IPS-18a (cell line): ENCODE measurements at regions not wholly inside any gene's neighbourhood (a gene's known extent, or its start where the extent isn't known, plus 50 kb on each side); places are given as distances from the start of the nearest gene placed in this dataset.

Experiments used
- H3K27ac ChIP-seq: one replicate; pipeline ENCODE4 v1.5.1; 2013; ENCODE audit warnings: low read length
- H3K27me3 ChIP-seq: one replicate; pipeline ENCODE4 v1.6.1; 2013; ENCODE audit warnings: mild to moderate bottlenecking, low read length; ENCODE audit not compliant: control insufficient read depth, insufficient read depth
- H3K36me3 ChIP-seq: one replicate; pipeline ENCODE4 v1.6.1; 2013; ENCODE audit warnings: low read depth, low read length; ENCODE audit not compliant: control insufficient read depth
- H3K4me1 ChIP-seq: one replicate; pipeline ENCODE4 v1.6.1; 2013; ENCODE audit warnings: low read depth, low read length; ENCODE audit not compliant: control insufficient read depth
- H3K4me3 ChIP-seq: one replicate; pipeline ENCODE4 v1.5.1; 2013; ENCODE audit warnings: low read length
- H3K9ac ChIP-seq: one replicate; pipeline ENCODE4 v1.6.1; 2013; ENCODE audit warnings: mild to moderate bottlenecking, low read length, moderate library complexity
- H3K9me3 ChIP-seq: one replicate; pipeline ENCODE4 v1.6.1; 2013; ENCODE audit warnings: low read depth, low read length; ENCODE audit not compliant: control insufficient read depth

DNA sequence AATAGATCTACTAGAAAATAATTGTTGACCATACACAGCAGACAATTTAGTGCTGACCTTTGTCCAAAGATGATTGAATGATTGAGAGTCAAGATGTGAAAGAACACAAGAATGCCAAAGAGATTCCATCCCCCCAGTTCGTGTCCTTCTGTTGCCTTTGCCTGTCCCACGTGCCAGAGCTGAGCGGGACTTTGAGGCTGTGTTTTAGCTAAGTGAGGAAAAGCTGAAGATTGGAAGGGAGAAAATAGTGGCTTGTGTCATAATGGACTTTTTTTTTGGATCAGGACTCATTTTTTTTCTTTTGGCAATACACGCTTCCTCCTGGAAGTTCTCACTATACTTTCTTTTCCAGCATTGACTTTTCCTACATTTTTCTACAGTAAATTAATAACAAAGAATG, 206.6 kb upstream of the MDFIC2 start:
- Histone ChIP-seq H3K4me3 (no peak overlapping the region), H3K36me3 (no peaks in the 10 kb centered on the region), H3K27me3 (no peaks in the 10 kb centered on the region), H3K27ac (no peak overlapping the region), H3K4me1 (peaks cover 13% of the 10 kb centered on the region), H3K9me3 (no peaks in the 10 kb centered on the region), H3K9ac (no peak overlapping the region)

DNA sequence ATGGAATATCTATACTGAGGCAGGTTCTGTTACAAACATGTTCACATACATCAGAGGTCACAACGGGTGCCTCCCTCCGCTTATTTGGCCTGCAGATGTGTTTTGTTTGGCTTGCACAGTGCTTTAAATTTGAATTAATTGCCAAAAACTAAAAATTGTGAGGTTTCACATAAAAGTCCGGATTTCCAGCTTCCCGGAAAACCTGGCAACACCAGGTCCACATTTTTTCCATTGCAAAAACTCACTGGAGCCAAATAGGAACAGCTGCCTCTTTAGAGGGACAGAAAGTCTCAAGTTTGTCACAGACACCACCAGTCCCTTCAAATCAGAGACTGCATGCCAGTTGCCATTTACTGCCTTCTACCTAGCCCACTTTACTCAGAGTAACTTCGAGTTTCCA, 205.9 kb upstream of the MDFIC2 start:
- Histone ChIP-seq H3K4me3 (no peak overlapping the region), H3K4me1 (peaks cover 13% of the 10 kb centered on the region), H3K36me3 (no peaks in the 10 kb centered on the region), H3K9me3 (no peaks in the 10 kb centered on the region), H3K9ac (no peak overlapping the region), H3K27ac (no peak overlapping the region), H3K27me3 (no peaks in the 10 kb centered on the region)

DNA sequence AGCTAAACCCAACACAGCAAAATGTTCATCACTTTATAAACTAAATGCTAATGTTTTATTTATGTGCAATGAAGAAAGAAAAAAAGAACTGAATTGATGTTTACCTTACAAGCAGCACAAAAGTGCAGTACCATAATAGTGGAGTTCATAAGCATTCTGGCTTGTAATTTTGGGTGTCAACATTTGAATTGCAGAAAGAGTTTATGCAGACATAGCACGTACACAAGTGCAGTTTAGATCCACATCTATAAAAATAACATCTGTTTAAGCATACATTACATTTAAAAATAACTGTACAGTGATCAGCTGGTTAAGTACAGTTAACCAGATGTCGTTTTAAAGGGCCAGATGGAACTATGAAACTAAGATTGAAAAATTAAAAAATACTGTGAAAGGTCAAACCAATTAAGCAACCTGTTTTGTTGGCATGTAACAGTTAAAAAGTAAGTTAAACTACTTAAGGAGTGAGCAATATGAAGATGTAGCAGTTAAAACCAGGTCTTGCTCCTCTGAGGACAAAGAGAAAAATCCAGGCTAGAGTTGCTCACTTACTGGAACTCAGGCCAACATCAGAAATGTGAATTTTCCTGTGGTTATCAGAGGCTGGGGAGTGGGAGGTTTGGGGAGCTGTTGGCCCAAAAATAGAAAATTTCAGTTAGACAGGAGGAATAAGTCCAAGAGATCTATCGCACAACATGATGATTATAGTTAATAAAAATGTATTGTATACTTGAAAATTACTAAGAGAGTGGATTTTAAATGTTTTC, 204.9 kb upstream of the MDFIC2 start:
- Histone ChIP-seq H3K27ac (no peak overlapping the region), H3K4me3 (no peak overlapping the region), H3K4me1 (peaks cover 13% of the 10 kb centered on the region), H3K36me3 (no peaks in the 10 kb centered on the region), H3K9ac (no peak overlapping the region), H3K9me3 (no peaks in the 10 kb centered on the region), H3K27me3 (no peaks in the 10 kb centered on the region)

DNA sequence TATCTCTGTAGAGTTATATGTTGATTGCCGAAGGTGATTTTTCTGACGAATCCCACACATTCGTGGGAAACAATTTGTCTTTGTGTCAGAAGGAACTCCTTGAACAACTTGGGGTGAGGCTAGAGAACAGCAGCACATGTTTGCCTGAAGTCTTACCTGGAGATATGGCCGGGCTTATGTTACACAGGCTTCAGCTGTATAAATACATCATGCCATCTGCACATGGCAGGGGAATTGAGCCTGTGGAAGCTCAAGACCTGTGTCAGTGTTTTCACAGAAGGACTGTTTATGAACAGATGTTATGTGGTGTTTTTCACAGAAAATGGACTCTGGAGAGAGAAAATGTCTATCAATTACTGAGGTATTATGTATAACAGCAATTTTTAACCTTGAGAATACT, 203.6 kb upstream of the MDFIC2 start:
- H3K27me3 ChIP-seq = no peaks in the 10 kb centered on the region
- H3K9ac ChIP-seq = no peak overlapping the region
- H3K27ac ChIP-seq = no peak overlapping the region
- peaks cover 13% of the 10 kb centered on the region for H3K4me1 ChIP-seq
- no peak overlapping the region for H3K4me3 ChIP-seq
- H3K9me3 ChIP-seq = no peaks in the 10 kb centered on the region
- no peaks in the 10 kb centered on the region for H3K36me3 ChIP-seq

DNA sequence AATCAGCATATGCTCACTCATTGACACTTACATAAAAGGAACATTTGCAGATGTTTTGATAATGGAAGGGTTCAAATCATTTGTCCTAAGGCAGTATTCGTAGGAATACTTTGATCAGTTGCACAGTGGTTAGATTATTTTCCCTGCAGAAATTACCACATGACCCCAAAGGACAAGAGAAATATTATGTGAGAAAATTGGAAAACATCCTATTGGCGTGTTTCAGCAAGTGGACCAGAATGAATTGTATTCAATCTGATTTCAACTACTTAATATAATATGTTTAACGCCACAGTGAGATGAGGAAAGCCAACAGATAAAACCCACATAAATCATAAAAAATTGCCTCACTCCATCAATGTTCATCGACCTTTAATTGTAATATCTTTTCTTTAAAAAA, 195.0 kb upstream of the MDFIC2 start:
- no peak overlapping the region for H3K4me3 ChIP-seq
- H3K36me3 ChIP-seq = no peaks in the 10 kb centered on the region
- H3K4me1 ChIP-seq = no peaks in the 10 kb centered on the region
- H3K27me3 ChIP-seq = no peaks in the 10 kb centered on the region
- no peak overlapping the region for H3K27ac ChIP-seq
- H3K9ac ChIP-seq = no peak overlapping the region
- H3K9me3 ChIP-seq = no peaks in the 10 kb centered on the region

DNA sequence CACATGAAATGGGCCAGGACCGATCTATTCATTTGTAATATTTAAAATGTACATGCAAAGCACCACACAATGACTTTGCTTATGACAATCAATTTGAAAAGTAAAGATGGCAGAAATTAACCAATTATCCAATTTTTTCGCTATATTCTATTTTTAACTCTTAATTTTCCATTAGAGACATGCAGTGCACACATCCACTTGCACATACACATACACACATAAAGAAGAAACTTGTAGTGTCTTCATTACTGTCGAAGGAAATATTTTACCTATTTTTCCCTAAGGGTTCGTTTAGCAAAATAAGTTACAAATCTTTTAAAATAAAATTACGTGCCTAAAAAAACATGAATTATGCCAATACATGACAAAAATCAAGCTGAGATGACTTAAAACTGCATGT, 194.3 kb upstream of the MDFIC2 start:
- Histone ChIP-seq H3K4me1 (no peaks in the 10 kb centered on the region), H3K9ac (no peak overlapping the region), H3K36me3 (no peaks in the 10 kb centered on the region), H3K27ac (no peak overlapping the region), H3K4me3 (no peak overlapping the region), H3K9me3 (no peaks in the 10 kb centered on the region), H3K27me3 (no peaks in the 10 kb centered on the region)

DNA sequence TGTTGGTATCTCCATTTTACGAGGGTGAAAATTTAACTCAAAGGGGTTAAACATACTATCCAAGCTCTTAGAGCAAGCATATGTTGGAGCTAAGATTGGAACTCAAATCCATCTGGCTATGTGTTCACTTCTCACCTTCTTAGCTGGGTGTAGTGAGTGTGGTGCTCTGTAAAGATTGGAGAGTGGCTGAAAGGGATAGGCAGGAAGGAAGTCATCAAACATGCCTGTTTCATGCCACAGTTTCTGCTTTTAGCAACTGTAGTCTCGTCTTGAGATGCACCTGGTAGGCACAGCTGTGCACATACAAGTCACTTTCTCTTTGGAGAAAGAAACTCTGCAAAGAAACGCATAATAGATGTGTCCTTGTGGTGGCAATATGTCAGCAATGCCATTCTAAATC, 189.1 kb upstream of the MDFIC2 start:
- no peaks in the 10 kb centered on the region for H3K36me3 ChIP-seq
- H3K27ac ChIP-seq = no peak overlapping the region
- H3K27me3 ChIP-seq = no peaks in the 10 kb centered on the region
- no peak overlapping the region for H3K4me3 ChIP-seq
- H3K9me3 ChIP-seq = no peaks in the 10 kb centered on the region
- H3K9ac ChIP-seq = no peak overlapping the region
- no peaks in the 10 kb centered on the region for H3K4me1 ChIP-seq

DNA sequence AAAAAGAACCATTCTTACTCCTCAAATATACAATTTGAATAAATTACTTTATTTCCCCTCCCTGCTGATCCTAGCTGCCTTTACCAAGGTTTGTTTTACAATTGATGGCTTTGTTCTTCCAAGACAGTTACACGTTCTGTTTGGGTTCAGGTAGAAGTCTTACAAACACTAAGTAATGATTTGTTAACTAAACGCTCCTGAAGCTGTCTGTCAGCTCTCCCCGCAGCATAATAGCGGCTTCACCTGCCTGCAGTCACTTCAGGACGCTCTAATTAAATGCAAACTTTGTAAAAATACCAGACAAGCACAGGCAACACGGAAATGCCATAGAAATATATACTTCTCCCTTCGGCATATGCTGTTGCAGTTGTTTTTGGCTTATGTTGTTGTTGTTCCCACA, 176.4 kb upstream of the MDFIC2 start:
- H3K9ac ChIP-seq = no peak overlapping the region
- H3K4me3 ChIP-seq = peak overlapping the region; percentile 20
- no peaks in the 10 kb centered on the region for H3K36me3 ChIP-seq
- H3K27me3 ChIP-seq = no peaks in the 10 kb centered on the region
- peaks cover 18% of the 10 kb centered on the region for H3K4me1 ChIP-seq
- H3K9me3 ChIP-seq = no peaks in the 10 kb centered on the region
- no peak overlapping the region for H3K27ac ChIP-seq

DNA sequence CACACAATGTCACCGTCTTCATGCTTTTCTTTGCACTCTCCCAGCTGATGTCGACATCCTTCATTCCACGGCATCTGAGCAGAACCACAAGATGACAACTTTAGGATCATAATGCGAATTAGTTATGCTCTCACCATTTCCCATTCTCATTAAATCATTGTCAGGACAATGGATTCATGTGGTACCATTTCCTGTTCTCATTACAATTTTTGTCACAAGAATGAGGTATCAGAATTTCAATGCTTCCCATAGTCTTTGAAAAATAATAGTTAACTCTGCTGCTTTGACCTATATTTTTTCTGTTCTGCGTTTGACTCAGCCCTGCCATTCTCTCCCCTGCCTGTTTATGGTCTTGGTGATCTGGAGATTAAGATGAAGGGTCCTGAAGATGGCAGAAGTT, 175.7 kb upstream of the MDFIC2 start:
- Histone ChIP-seq H3K9ac (no peak overlapping the region), H3K36me3 (no peaks in the 10 kb centered on the region), H3K4me3 (no peak overlapping the region), H3K27ac (no peak overlapping the region), H3K4me1 (peaks cover 18% of the 10 kb centered on the region), H3K27me3 (no peaks in the 10 kb centered on the region), H3K9me3 (no peaks in the 10 kb centered on the region)

DNA sequence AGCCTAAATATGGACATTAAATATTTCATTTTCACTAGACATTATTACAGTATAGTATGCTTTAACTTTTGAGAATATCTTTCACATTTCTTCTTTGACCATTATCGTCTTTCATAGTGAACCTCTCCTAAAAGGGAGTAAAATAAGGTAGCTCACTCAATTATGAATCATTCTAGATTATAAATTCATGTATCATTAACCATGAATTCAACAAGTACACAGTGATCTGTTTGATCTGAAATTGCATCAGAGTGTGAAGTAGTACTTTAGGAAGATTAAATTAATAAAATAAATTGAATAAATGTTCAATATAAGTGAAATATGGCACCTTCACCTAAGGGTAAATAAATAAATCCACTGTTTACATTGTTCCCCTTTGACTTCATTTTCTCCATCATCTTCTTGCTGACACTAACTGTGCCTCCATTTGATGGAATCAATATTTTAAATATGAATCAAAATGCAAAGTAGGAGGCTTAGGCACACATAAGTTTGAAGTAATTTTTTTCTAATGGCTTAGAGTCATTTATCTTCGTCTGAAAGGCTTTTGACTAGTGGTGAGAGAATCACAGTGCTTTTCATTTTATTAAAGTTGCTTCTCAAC, 174.1 kb upstream of the MDFIC2 start:
- no peaks in the 10 kb centered on the region for H3K36me3 ChIP-seq
- no peaks in the 10 kb centered on the region for H3K27me3 ChIP-seq
- peaks cover 18% of the 10 kb centered on the region for H3K4me1 ChIP-seq
- H3K4me3 ChIP-seq = no peak overlapping the region
- no peak overlapping the region for H3K27ac ChIP-seq
- no peaks in the 10 kb centered on the region for H3K9me3 ChIP-seq
- no peak overlapping the region for H3K9ac ChIP-seq

DNA sequence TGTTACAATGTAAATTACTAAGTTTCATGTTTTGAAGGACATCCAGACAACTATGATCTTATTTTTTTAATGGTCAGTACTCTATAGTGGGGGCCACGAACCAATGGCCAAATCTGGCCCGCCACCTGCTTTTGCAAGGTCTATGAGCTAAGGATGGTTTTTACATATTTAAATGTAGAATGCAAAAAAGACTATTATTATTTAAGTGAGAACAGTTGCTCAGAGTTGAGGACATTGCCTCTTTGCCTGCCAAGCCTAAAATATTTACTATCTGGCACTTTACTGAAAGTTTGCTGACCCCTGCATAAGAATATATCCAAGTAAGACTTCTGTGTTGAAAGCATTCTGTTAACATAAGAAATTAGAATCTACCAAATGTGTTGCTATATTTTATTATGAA, 163.7 kb upstream of the MDFIC2 start:
- Histone ChIP-seq H3K9me3 (no peaks in the 10 kb centered on the region), H3K4me3 (no peak overlapping the region), H3K4me1 (peaks cover 10% of the 10 kb centered on the region), H3K27me3 (no peaks in the 10 kb centered on the region), H3K9ac (no peak overlapping the region), H3K27ac (no peak overlapping the region), H3K36me3 (no peaks in the 10 kb centered on the region)
